ENCODE measurements at regions not wholly inside any gene's neighbourhood (a gene's known extent, or its start where the extent isn't known, plus 50 kb on each side); places are given as distances from the start of the nearest gene placed in this dataset.

DNA sequence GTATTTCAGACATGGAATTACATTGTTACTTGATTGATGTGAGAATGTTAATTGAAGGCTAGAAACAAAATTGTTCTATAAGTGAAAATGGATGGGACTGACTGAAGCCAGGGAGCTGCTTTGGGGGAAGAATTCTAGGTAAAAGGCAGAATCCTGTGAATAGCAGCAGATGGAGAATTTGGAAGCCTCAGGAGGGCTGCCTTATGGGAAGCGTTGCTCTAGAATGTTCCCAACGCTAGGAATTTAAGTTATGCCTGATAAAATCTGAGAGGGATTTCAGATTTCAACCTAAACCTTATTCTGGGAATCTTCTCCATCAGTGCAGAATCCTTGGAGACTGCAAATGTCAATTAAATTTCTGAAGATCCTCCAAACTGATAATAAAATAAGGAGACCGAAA lies 858.2 kb upstream of the FLRT2 start:
- DNase-seq, result no peak

DNA sequence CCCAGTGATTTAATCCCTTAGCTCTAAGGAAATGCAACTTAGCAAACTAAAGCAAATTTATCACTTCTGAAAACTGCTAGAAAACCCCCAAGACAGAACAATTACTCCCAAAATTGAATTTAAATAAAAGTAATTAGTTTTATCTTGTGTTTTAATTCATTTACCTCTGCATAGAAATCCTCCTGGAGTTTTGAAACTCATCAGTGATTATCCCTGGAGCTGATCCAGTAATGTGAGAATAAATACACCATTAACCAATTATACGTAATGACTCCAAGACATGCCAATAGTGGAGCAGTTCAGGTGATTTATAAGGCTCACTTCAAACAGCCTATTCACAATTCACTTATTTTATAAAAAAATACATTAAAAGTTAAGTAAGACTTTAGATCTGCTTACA lies 855.3 kb upstream of the FLRT2 start:
- DNase-seq, result no peak

DNA sequence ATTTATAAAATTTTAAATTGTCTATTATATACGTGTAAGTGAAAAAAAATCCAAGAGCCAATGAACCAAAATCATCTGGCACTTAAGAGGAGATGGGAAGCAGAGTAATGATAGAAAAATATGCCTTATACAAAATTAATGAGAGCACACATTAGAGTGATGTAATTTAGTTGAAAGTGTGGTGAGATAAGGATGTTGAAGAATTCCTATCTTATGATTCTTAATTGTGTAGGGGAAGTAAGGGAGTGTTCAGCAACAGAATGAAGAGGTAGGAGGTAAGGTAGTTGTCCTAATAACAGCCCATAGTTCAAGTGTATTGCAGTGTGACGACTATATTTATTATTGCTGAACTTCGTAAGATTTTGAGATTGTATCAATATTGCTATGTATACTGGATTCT lies 843.4 kb upstream of the FLRT2 start:
- no peak for DNase-seq

DNA sequence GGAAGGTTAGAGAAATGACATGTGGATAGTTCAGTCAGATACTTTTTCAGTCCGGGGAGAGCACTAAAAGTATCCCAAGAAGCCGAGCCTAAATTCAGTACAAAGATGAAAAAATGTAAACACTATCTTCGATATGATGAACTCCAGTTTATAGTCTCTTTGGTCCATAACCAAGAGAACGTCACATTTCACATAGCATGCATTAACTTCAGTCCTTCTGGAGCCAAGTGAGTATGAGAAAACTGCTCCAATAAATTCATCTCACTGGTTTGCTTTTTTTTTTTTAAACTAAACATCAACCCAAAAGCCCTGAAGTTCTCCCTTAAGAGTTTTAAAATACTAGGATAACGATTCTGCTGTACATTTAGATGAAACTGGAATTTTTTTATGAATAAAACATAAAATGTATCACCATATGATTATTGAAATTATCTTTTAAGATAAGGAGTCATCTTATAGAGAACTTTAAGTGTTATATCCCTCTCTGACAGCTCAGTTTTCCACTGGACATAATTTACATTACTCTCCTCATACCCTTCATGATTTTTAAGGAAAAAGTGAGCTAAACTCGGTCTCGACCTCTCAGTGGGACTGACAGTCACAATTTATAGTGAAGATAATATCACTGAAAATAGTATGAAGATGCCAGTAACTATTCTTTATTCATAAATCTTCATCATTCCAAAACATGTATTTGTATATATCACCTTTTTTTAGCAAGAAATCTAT lies 841.5 kb upstream of the FLRT2 start:
- DNase-seq, result no peak

DNA sequence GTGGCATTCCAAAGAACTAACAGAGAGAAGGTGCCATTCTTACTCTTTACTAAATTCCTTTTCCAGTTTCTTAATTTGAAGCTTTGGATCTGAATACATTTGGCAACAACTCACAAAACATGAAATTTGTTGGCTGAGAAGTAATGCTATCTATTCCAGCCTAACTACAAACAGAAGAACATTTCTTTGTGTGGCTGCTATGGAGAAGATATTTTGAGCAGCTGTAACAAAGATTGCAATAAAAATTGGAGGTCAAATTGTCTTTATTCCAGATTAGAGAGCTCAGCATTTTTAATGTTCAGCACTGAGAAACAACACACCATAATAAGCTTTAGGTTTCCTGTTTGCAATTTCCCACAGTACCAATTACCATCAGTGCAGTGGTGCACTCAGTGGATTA lies 835.8 kb upstream of the FLRT2 start:
- no peak for DNase-seq

DNA sequence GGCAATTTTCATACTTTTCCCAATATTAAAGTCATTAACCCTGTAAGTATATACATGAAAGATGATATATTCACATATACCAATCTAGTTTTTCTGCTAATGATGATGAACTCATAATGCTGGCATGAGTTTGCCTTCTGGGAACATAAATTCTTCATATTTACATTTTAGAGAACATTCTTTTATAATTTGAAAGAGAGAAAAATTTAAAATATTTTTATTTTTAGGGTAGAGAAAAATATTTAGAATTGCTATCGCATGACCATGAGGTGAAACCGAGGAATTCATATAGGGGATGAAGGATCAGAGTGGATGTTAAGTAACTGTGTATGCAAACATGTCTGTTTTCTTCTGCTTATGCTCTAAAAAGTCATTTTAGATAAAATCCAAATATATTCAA lies 825.3 kb upstream of the FLRT2 start:
- no peak for DNase-seq

DNA sequence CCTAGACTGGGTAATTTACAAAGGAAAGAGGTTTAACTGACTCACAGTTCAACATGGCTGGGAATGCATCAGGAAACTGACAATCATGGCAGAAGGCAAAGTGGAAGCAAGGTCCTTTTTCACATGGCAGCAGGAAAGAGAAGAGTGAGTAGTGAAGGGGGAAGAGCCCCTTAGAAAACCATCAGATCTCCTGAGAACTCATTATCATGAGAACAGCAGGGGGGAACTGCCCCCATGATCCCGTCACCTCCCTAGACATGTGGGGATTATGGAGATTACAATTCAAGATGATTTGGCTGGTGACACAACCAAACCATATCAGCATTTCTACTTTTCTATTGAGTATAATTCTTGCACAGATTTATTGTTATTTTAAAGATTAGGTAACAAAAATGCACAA lies 822.1 kb upstream of the FLRT2 start:
- DNase-seq, result no peak

DNA sequence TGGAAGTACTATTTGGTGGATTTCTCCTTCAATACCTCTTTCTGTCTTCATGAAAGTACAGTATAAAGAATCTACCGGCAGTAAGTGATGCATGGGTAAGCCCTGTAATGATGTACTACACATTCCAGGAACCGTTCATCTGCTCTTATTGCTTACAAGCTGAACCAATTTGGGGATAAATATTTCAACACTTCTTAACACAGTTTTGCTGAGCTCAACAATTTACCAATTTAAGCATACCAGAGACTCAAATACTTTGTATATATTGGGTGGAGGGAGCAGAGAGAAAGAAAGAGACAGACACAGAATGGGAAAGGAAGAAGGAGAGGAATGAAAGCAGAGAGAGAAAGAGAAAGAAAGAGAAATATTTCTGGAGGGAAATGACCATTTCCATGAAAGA lies 821.1 kb upstream of the FLRT2 start:
- DNase-seq, result no peak

DNA sequence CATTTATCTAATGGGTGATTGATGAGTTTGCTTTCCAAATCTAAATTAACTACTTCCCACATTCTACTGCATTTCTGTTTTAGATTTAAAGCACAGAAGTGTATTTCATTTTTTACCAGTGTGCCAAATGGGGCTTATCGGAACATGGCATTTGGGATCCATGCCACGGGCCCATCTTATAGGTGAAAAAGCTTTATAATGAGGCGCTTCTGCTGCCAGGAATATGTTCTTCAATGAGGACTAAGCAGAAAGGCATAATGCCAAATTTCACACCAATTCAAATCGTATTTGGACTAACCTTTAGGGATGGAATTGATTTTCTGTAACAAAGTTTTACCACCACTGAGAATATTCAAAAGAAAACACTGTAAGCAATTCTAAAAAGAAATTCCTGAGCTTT lies 803.5 kb upstream of the FLRT2 start:
- no peak for DNase-seq

DNA sequence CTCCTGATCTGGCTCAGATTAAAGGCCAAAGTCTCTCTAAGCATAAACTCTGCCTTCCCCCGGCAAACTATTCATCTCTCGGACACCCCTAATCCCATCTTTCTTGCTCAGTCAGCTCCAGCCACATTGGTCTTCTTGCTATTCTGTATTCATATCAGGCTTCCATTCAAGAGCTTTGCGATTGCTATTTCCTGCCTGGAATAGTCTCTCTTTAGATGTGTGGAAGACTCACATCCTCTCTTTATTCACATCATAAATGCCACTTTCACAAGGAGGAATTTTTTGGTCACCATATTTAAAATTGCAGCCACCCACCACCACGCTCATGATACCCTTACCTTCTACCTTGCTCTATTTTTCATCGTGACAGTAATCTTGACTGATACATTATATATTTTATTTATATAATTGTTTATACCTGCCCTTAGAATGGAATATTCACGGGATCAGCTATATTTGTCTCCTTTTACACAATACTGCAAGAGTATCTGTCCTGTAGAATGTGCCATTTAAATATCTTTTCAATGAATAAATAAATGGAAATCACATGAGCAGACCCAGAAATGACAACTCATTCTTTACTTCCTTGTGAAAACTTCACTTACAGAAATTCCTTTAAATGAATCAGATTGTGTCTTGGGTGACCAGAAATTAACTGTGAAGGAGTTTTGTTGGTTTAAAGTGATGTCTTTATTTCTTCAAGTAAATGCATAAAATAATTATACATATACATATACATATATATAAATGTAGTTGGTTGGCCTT lies 780.6 kb upstream of the FLRT2 start:
- DNase-seq, result no peak

DNA sequence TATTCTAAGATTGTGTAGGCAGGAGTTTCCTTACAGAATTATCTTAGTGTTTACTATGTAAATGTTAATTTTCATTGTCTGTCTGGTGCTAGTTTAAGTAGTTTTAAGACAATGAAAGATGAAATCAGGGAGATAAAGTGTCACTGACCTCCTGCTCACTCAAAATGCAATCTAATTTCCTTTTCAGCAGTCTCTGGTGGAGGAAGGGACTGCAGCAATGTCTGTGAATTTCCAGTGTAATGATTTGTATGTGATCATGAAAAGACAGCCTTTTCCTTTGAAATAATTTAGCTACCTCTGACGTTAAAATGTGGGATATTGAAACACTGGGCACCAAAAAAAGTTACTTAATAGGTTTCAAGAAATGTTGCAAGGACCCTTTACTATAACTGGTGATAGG lies 779.7 kb upstream of the FLRT2 start:
- no peak for DNase-seq

DNA sequence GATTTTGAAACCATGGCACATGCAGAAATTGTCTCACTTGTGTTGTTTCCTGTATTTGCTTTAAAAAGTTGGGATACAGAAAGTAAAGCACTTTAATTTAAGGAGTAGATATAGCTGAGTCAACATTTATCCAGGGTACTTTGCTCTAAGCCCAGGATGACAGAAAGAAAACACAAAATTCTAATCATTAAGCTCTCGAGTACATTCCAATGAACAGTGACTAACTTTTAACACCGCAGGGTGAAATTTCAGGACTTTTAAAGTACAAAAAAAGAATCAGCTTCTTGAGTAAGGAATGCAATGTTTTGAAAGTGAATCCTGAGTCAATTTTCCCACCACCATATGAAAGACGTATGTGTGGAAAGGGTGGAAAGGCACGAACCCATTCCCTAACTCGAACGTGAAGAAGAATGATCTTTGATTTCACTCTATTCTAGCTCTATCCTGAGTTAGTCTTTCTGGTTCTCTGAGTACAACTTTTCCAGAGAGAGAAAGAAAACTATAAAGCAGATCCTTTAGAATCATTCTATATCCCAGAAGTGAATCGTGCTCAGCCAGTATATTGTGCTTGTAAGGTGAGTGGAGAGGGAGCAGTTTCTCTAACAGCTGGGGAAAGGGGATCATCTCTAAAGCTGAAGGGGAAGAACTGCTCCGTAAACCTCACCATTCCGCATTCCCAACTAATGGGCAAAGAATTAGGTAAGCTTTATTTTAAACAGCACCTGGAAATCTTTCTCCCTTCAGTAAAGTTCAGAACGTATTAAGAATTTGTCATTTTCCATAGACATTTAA lies 779.0 kb upstream of the FLRT2 start:
- DNase-seq, result no peak

DNA sequence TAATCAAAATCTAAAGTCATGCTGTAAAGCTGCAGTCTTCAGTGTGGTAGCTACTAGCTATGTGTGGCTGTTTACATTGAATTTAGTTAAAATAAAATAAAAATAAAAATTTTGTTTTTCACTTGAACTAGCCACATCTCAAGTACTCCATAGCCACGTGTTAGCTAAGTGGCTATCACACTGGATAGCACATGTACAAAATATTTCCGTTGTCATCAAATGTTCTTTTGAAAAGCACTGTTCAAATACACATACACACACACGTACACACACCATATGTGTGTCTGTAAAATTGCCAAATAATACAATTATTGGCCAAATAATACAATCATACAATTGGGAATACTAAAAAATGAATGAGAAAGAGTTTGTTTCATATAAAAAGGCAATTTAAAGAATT lies 778.2 kb upstream of the FLRT2 start:
- DNase-seq, result no peak

DNA sequence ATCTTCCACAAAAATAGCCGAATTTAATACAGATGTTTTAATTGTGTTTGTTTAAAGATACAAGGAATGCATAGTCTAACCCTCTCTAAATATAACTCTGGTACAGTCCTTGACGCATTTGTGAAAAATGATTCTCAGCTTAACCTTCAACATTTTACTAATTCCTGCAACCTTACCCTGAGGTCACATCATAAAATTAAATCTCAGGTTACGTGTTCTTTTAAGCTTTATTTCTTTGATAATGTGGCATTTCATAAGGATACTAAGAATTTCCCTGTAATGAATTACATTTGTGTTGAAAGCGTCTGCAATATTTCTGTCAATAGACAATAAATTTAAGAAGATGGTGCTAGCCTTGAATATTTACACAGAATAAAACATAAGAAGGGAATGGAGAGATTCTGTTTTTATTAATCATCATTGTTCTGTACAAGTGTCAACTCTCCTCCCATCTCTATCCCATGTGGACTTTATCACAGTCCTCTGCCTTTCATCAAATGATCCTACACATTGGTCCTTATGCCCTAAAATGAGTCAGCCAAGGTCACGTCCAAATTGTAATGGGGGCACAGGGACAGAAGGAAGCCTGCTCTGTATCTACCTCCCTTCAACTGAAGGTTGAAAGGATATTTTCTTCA lies 769.3 kb upstream of the FLRT2 start:
- DNase-seq, result no peak

DNA sequence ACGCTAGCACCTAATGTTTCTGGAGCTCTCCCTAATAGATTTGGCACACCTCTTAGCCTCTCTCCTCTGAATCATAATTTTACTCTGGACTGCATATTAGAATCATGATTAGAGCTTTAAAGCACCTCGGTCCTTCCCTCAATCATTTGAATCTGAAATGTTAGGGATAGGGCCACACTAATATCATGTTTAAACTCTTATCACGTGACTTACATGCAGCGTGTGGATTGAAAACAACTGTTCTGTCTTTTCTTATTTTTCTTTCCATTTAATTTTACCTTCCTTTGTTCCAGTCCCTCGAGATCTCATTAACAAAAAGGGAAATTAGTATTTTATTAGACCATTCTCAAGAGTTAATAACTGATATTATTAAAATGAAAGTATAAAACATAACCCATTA lies 762.5 kb upstream of the FLRT2 start:
- no peak for DNase-seq

DNA sequence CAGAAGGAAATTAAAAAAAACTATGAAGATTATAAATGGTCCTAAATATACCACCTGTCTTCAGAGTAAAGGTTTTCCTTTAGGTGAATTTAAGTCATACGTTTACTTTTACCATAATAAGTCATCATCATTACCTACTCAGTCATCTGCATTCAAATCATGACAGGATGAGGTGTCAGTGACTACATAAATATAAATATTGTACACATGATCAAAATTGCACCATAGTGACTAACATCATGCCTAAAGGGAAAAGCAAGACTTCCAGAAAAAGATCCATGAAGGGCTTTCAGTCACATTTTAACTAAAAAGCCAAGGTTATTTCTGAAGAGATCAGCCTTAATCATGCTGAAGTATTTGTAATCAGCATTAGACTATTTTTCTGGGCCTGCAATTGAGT lies 759.9 kb upstream of the FLRT2 start:
- DNase-seq, result no peak

DNA sequence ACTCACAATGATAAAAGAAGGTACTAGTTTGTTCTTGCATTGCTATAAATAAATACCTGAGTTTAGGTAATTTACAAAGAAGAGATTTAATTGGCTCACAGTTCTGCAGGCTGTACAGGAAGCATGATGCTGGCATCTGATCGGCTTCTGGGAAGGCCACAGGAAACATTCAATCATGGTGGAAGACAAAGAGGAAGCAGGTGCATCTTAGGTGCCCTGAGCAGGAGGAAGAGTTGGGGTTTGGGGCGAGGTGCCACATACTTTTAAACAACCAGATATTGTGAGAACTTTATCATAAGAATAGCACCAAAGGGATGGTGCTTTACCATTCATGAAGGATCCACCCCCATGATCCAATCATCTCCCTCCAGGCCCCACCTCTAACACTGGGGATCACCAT lies 752.6 kb upstream of the FLRT2 start:
- DNase-seq, result no peak

DNA sequence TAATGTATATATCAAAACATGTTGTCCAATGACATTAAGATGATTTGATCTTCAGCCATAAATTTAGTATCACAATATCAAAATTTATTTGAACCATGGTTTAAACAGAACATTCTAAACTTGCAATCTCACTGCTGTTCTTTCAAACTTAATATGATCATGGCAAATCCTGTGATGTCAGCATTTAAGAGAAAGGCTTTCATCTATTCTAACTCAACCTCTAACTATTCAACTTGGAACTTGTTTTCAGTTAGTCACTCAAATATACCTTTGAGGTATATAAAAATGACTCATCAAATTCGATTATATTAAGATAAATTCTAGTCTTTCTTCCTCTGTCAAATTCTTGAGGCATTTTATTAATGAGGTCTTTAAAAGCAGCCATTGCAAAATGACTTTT lies 747.0 kb upstream of the FLRT2 start:
- DNase-seq, result no peak

DNA sequence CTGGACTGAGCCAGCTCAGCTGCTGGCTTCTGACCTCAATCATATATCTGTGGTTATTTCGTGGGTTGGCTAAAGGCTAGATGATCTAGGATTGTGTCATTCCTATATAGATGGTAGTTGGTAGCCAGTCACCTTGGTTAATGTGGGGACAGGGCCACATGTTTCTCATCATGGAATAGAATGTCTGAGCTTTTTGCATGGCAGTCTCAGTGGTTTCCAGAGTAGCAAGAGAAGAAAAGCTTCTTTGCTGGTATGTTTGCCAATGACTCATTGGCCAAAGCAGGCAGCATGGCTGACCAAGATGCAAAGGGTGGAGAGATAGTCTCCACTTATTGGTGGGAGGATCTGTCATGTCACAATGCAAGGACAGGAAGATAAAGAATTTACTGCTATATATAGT lies 746.4 kb upstream of the FLRT2 start:
- DNase-seq, result no peak

DNA sequence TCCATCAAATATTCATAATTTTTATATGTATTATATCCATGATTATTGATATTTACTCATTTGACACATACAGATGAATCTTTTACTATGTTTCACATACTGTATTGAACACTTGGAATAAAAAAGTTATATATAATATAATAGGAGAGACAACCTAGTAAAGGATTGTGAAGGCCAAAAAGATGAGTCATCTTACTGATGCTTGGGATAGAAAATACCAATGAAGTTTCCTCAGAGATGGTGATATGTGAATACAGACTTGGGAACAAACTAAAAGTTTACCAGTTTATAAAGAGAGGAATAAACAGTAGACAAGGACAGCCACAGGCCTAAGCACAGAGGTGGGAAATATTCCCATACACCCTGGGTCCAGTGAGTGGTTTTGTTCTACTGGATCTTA lies 743.9 kb upstream of the FLRT2 start:
- DNase-seq, result no peak

DNA sequence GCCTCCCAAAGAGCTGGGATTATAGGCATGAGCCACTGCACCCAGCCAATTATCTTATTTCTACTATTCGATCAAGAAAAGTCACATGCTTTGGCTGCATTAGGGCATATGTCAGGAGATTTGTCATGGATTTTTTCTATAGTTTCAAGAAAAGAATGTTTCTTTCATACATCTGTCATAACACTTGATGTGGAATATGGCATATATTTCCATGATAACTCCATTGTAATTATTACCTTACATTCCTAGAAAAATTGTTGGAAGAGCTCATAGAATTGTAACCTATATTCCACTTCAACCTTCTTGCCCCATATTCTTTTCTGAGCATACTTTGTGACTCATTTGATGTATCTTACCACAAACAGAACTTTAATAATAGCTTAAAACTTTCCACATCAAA lies 740.9 kb upstream of the FLRT2 start:
- no peak for DNase-seq

DNA sequence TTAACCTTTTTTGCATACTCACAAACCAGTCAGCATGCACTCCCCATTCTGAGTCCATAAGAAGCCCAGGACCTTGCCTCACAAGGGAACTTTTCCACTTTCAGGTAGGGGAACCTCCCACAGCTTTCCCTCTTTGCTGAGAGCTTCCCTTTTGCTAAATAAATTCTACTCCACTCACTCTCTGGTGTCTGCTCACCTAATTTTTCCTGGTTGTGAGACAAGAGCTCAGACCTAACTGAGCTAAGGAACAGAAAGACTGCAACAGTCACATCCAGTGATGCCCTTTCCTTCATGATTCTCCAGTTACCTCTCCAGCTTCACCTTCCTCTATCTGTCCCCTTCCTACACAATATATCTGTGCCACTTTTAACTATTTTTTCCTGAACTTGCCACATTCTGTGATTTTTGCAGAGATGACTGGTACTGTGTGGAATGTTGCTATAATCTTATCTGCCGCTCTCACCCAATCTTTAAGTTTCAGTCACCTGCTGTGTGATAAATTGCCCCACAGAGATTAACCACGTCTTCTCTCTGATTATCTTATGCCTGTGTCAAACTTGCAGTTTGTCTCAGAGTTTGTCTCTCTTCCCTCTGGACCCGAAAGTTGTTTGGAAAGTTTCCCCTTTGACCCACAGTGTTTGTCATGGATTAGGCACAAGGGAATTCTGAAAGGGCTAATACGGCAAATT lies 737.1 kb upstream of the FLRT2 start:
- DNase-seq, result no peak

DNA sequence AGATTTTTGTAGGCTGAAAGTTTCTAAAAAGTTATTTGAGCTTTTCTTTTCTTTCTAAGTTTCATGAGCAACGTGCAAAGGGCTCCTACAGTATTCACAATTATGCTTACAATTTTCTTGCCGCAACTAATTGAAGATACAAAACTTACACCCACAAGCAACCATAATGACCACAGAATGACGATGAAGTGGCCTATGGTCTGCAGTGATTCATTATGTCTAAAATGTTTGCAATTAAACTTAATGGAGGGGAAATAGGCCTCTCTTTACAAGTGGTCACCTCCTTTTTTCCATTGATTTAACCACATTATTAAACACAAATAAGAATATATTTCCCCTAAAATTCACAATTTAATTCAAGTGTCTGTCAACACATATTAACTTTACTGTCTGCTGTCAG lies 732.6 kb upstream of the FLRT2 start:
- DNase-seq, result no peak

Measured in SW 1271 (cell line).